ENCODE measurements at regions not wholly inside any gene's neighbourhood (a gene's known extent, or its start where the extent isn't known, plus 50 kb on each side); places are given as distances from the start of the nearest gene placed in this dataset.

DNA sequence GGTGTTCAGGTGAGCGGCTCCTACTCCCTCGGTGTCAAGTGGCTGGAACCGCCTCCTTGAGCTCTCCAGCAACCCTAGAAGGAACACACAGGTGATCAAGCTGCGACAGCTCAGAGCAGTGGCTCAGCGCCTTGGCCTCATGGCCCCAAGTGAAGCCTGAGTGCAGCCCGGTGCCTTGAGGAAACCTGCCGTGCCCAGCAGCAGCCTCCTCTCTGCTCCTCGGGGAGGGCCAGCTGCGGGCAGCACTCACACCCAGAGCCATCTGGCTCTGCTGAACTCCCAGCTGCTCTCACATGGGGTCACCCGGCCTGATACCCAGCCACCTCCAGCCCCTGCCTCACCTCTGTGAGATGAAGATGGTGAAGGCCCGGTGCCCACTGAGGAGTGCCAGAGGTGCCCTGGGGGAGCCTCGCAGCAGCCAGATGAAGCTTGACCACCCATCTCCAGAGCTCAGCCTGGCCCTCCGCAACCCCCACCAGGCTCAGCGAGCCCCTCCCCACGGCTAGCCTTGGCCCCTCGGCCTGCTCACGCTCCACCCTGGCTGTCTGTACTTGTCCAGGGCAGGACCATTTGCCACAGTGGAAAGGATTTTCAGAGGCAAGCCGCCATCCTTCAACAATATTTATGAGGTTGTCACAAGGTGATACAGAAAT, 70.6 kb upstream of the RAB6C start:
- Histone ChIP-seq H3K36me3 (ENCODE audit: control insufficient read depth in 2 of 2, extremely low read depth in 1 of 2, insufficient read depth in 2 of 2, low read length in 2 of 2) (no peaks in the 10 kb centered on the region), H3K79me2 (ENCODE audit: control insufficient read depth, insufficient read depth, low read length) (no peaks in the 10 kb centered on the region), H3K4me3 (ENCODE audit: control insufficient read depth in 2 of 3, extremely low read depth in 1 of 3, insufficient read depth in 2 of 3, low read depth in 1 of 3, low read length in 3 of 3) (no peak overlapping the region), H3K27ac (ENCODE audit: control insufficient read depth, insufficient read depth, low read length) (no peak overlapping the region), H2AFZ (ENCODE audit: control insufficient read depth, low read length) (no peak overlapping the region), H4K20me1 (ENCODE audit: control insufficient read depth, extremely low read depth, insufficient read depth, low read length) (no peaks in the 10 kb centered on the region), H3K9ac (ENCODE audit: control insufficient read depth, extremely low read depth, insufficient read depth, low read length) (no peak overlapping the region), H3K9me3 (ENCODE audit: control insufficient read depth, low read depth, low read length) (no peaks in the 10 kb centered on the region), H3K4me2 (ENCODE audit: control insufficient read depth, extremely low read depth, insufficient read depth, low read depth, low read length) (no peak overlapping the region), H3K4me1 (ENCODE audit: control insufficient read depth, extremely low read depth, insufficient read depth, low read length) (no peaks in the 10 kb centered on the region), H3K9me1 (ENCODE audit: control insufficient read depth, extremely low read depth, insufficient read depth, low read length) (no peaks in the 10 kb centered on the region), H3K27me3 (ENCODE audit: control insufficient read depth, extremely low read depth, insufficient read depth, low read length) (no peaks in the 10 kb centered on the region)
- no peak for FAIRE-seq
- dilution Hi-C loops (cut with MboI; ENCODE audit: extremely low pct_ligation_motif_present, low sequenced_read_pairs): no loop called here
- DNase-seq (ENCODE audit: low read depth, low spot score): no peak
- TF ChIP-seq EZH2 (IDR thresholded peaks at IDR 0.05; ENCODE audit: low read length) (no peak), CTCF (optimal IDR thresholded peaks at IDR 0.05 in 1 of 3, IDR thresholded peaks at IDR 0.05 in 1 of 3, conservative IDR thresholded peaks at IDR 0.05 in 1 of 3; ENCODE audit: extremely low read depth in 1 of 3, insufficient read depth in 2 of 3, low read length in 3 of 3) (no peak)

GRCh38 chr2:129909651-129910418, 69.6 kb upstream of the RAB6C start:
- Histone ChIP-seq H3K4me2 (ENCODE audit: control insufficient read depth, extremely low read depth, insufficient read depth, low read depth, low read length) (no peak overlapping the region), H3K36me3 (ENCODE audit: control insufficient read depth in 2 of 2, extremely low read depth in 1 of 2, insufficient read depth in 2 of 2, low read length in 2 of 2) (no peaks in the 10 kb centered on the region), H3K27me3 (ENCODE audit: control insufficient read depth, extremely low read depth, insufficient read depth, low read length) (no peaks in the 10 kb centered on the region), H2AFZ (ENCODE audit: control insufficient read depth, low read length) (no peak overlapping the region), H3K9ac (ENCODE audit: control insufficient read depth, extremely low read depth, insufficient read depth, low read length) (no peak overlapping the region), H4K20me1 (ENCODE audit: control insufficient read depth, extremely low read depth, insufficient read depth, low read length) (no peaks in the 10 kb centered on the region), H3K79me2 (ENCODE audit: control insufficient read depth, insufficient read depth, low read length) (no peaks in the 10 kb centered on the region), H3K4me3 (ENCODE audit: control insufficient read depth in 2 of 3, extremely low read depth in 1 of 3, insufficient read depth in 2 of 3, low read depth in 1 of 3, low read length in 3 of 3) (no peak overlapping the region), H3K27ac (ENCODE audit: control insufficient read depth, insufficient read depth, low read length) (no peak overlapping the region), H3K9me3 (ENCODE audit: control insufficient read depth, low read depth, low read length) (no peaks in the 10 kb centered on the region), H3K4me1 (ENCODE audit: control insufficient read depth, extremely low read depth, insufficient read depth, low read length) (no peaks in the 10 kb centered on the region), H3K9me1 (ENCODE audit: control insufficient read depth, extremely low read depth, insufficient read depth, low read length) (no peaks in the 10 kb centered on the region)
- no peak for FAIRE-seq
- TF ChIP-seq EZH2 (IDR thresholded peaks at IDR 0.05; ENCODE audit: low read length) (no peak), CTCF (optimal IDR thresholded peaks at IDR 0.05 in 1 of 3, IDR thresholded peaks at IDR 0.05 in 1 of 3, conservative IDR thresholded peaks at IDR 0.05 in 1 of 3; ENCODE audit: extremely low read depth in 1 of 3, insufficient read depth in 2 of 3, low read length in 3 of 3) (no peak)
- DNase-seq (ENCODE audit: low read depth, low spot score): no peak
- dilution Hi-C loops (cut with MboI; ENCODE audit: extremely low pct_ligation_motif_present, low sequenced_read_pairs): no loop called here
